HG02678 (cell line): ENCODE measurements at regions not wholly inside any gene's neighbourhood (a gene's known extent, or its start where the extent isn't known, plus 50 kb on each side); places are given as distances from the start of the nearest gene placed in this dataset.
"Not testable (repeated sequence)": the region's sequence is repeated elsewhere in the genome, so short reads cannot be mapped to it uniquely, and the experiment has no call there.

ENCODE experiments used
- ATAC-seq: cut with Tn5 transposase; IDR thresholded peaks from one replicate; pipeline ENCODE4 v1.9.1; 2021; ENCODE audit warnings: mild to moderate bottlenecking, moderate library complexity; ENCODE audit not compliant: unreplicated experiment

- no peak for ATAC-seq
These were observed 78.3 kb upstream of the SLC16A7 start for GRCh38 chr12:59517522-59517921.

DNA sequence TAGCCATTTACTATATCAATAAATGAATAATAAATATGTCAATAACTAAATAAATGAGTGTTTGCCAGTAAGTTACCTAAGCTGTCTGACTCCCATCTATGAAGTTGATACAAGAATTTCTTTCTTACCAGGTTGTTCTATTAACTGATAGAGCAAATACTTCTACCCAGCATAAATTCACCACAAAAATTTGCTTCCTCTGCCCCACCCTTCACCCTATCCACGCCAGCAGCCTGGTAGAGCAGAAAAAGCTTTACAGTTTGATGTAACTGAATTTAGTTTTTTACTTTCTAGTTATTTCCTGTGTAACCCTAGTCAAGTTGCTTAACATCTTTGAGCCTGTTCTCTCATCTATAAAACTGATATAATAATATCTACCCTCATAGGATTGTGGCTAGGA is 94.9 kb upstream of the SLC16A7 start:
- ATAC-seq: no peak

GRCh38 chr12:59500335-59500734 is 95.5 kb upstream of the SLC16A7 start:
- no peak for ATAC-seq

DNA sequence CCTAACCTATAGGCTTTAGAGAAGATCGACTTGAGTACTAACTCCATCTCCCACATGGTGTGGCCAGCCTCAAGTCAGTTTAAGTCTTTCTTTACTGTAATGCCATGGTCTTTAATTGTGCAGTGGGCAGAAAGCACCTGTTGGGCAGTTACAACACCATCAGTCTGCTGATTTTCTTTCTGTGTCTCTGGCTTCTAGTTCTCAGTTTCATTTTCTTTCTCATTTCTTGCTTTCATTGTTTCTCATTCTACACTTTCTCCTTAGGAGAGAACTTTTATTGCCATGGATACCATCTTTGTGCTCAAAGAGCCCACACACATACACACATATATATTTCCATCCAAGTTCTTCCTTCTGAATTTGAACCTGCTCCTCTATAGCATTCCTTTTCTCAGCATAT is 96.1 kb upstream of the SLC16A7 start:
- ATAC-seq: peak; percentile 85

DNA sequence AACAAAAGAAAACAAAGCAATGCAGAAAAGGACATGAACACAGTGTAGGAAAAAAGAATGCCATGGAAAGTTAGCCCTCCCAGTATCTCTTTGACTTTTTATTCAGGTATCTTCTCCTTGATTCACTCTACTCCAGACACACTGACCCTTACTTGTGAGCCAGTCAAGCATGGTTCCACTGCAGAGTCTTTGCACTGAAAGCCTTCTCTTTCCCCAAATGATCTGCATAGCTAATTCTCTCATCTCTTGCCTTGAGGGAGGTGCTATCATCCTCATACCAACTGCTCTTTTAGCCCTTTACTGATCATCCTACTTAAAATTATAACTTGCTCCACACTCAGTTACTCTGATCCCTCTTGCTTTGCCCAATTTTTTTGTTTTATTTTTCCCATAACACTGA is 101.2 kb upstream of the SLC16A7 start:
- no peak for ATAC-seq

DNA sequence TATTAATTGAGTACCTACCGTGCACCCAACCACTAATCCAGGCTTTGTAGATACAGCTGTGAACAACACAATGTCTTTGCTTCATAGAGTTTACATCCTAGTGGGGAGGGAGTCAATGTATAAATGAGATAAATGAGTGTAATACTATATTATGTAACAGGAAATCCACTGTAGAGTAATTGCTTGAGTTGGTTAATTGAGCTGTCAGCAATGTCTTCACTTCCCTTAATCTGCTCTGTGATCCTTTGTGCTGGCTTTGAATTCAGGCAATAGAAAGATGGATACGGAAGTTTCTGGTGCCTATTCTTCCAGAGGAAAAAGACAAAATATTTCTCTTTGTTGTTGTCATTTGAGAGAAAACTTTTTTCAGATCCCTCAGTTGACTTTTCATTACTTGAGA is 104.0 kb upstream of the SLC16A7 start:
- no peak for ATAC-seq

- no peak for ATAC-seq
These were observed 109.0 kb upstream of the SLC16A7 start for GRCh38 chr12:59486827-59487226.

- peak; percentile 58 for ATAC-seq
These were observed 111.3 kb upstream of the SLC16A7 start for GRCh38 chr12:59484575-59484974.

DNA sequence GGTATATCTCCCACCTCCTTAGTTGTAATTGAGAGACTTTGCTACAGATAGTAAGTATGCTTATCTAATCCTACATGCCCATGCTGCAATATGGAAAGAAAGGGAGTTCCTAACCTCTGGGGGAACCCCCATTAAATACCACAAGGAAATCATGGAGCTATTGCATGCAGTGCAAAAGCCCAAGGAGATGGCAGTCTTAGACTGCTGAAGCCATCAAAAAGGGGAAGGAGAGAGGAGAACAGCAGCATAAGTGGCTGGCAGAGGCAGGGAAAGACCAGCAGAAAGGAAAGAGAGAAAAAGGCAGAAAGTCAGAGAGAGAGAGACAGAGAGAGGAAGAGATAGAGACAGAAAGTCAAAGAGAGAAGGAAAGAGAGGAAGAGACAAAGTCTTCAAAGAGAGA is 121.6 kb upstream of the SLC16A7 start:
- not testable (repeated sequence) for ATAC-seq

DNA sequence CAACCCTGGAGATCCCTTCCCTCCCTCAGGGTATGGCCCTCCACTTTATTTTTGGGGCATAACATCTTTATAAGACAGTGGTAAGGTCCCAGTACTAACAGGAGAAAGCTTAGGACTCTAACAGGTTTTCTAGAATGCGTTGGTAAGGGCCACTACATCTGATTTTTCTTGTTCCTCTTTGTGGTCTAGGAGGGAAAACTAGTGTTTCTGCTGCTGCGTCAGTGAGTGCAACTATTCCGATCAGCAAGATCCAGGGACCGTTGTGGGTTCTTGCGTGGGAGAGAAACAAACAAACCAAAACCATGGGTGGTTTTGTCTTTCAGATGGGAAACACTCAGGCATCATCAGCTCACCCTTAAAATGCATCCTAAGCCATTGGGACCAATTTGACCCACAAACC is 123.6 kb upstream of the SLC16A7 start:
- ATAC-seq: no peak

GRCh38 chr12:59459966-59460660 is 135.7 kb upstream of the SLC16A7 start:
- no peak for ATAC-seq

- no peak for ATAC-seq
These were observed 142.4 kb upstream of the SLC16A7 start for GRCh38 chr12:59453475-59453874.

DNA sequence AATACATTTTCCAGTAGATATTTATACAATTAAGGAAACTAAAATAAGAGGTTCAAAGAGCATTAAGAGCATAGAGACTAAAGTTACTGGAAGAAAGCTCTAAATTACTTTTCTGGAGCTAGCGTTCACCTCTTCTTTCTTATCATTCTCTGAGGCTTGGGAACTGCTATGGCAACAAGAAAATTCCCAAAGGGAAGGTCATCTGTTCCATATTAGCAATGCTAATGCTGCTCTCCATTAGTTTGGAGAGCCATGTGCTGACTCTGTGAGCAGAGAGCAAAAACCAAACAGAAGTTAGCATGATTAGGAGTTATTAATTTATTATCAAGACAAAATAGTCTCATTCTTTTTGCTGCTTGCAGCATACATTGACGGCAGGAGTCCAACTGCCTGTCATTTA is 143.1 kb upstream of the SLC16A7 start:
- ATAC-seq: no peak

DNA sequence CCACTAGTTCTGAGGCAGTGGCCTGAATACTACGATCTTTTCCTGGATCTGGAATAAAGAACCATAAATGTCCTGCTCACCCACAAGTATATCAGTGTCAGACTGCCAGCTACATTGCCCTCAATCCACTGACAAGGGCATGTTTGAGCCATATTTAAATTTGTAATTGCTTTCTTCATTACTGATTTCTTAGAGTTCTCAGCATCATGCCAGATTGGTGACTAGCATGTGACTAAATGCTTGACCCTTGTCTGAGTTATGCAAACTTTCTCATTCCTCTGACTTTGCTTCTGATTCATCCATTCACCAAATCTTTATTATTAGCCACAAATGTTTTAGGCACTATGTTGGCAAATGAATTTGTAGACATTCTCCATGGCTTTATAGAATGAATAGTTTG is 143.6 kb upstream of the SLC16A7 start:
- no peak for ATAC-seq

GRCh38 chr12:59446116-59446515 is 149.7 kb upstream of the SLC16A7 start:
- no peak for ATAC-seq

GRCh38 chr12:59444932-59445331 is 150.9 kb upstream of the SLC16A7 start:
- no peak for ATAC-seq

- no peak for ATAC-seq
These were observed 163.8 kb upstream of the SLC16A7 start for GRCh38 chr12:59432057-59432456.

DNA sequence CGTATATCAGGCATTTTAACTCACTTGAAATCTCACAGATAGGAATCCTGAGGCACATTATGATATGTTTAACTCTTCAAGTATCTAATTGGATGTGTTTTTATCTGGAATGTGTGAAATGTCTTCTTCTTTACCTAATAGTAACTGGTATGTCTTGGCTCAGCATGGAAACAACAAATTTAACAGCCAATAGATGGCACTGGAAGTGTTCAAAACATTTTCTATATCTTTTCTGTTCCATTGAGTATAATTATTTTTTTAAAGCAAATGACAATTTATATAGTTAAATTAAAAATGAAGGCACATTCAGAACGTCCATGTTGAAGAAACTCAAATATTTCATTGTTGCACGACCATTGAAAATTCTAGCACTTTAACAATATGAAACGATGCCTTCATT is 164.6 kb upstream of the SLC16A7 start:
- ATAC-seq: no peak

- no peak for ATAC-seq
These were observed 166.1 kb upstream of the SLC16A7 start for GRCh38 chr12:59429766-59430165.

DNA sequence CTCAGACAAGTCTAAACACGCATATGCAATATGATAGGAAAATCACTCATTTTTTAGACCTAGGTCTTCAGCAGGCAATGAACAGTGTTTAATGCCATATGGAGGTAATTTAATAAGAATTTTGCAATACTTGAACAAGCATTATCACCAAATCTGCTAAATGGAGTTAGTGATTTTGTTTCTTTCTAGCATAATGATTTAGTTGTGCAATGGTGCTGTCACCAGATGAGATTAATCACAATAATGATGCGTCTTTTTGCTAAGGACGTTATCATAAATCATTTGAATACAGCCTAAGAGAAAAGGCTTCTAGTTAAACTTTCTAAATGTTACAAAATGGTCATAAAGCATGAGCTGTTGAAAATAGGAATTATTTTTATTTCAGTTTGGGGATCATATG is 170.0 kb upstream of the SLC16A7 start:
- no peak for ATAC-seq

DNA sequence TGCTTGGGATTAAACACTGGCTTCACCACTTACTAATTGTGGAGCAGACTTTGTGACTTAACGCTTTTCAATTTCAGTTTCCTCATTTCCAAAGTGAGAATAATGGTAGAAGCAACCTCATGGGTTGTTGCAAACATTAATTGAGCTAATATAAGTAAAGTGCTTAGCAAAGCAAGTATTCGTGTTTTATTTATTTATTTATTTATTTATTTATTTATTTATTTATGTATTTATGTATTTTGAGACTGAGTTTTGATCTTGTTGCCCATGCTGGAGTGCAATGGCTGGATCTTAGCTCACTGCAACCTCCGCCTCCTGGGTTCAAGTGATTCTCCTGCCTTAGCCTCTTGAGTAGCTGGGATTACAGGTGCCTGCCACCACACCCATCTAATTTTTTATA is 171.2 kb upstream of the SLC16A7 start:
- ATAC-seq: not testable (repeated sequence)

- no peak for ATAC-seq
These were observed 181.8 kb upstream of the SLC16A7 start for GRCh38 chr12:59414051-59414450.

GRCh38 chr12:59408431-59408830 is 187.4 kb upstream of the SLC16A7 start:
- no peak for ATAC-seq
